WTC11 (cell line): ENCODE measurements at regions not wholly inside any gene's neighbourhood (a gene's known extent, or its start where the extent isn't known, plus 50 kb on each side); places are given as distances from the start of the nearest gene placed in this dataset.

Experiments used
- ATAC-seq: fragments of 200-7000 bp; cut with Tn5 transposase; 2 replicates; pipeline ENCODE4 v1.10.0; 2021; ENCODE audit warnings: mild to moderate bottlenecking, moderate library complexity
- CTCF ChIA-PET: fragments of 300-600 bp; sonication (Branson Sonifier 250); formaldehyde crosslinking; loops from one replicate; lab custom pipeline; 2021; ENCODE audit warnings: antibody characterized with exemption; lab: Charles Lee
- POLR2A ChIA-PET: fragments of 350-600 bp; sonication (Branson Sonifier 250); formaldehyde crosslinking; loops from one replicate; lab custom pipeline; 2021; ENCODE audit warnings: antibody characterized with exemption; lab: Charles Lee
- DNase-seq: peaks from one replicate; pipeline ENCODE4 v3.0.0; 2021; ENCODE audit warnings: low spot score
- H3K27ac Mint-ChIP-seq: 2 replicates; pipeline ENCODE4 v1.8.0; 2021; ENCODE audit warnings: mixed read lengths
- H3K27me3 Mint-ChIP-seq: 2 replicates; pipeline ENCODE4 v1.8.0; 2021; ENCODE audit warnings: low read depth, mild to moderate bottlenecking, moderate library complexity, mixed read lengths
- H3K36me3 Mint-ChIP-seq: 2 replicates; pipeline ENCODE4 v1.8.0; 2021; ENCODE audit warnings: mixed read lengths
- H3K4me1 Mint-ChIP-seq: 2 replicates; pipeline ENCODE4 v1.8.0; 2022; ENCODE audit warnings: mixed read lengths
- H3K4me3 Mint-ChIP-seq: 2 replicates; pipeline ENCODE4 v1.8.0; 2021; ENCODE audit warnings: mild to moderate bottlenecking, moderate library complexity, mixed read lengths
- H3K9me3 Mint-ChIP-seq: 2 replicates; pipeline ENCODE4 v1.8.0; 2021; ENCODE audit warnings: mixed read lengths
- ATF1 ChIP-seq: sonication (generic); formaldehyde crosslinking; IDR thresholded peaks from 2 replicates; pipeline ENCODE4 v1.8.1; 2023; ENCODE audit warnings: mild to moderate bottlenecking, moderate library complexity, missing genetic modification reagents
- ATF2 ChIP-seq: sonication (generic); formaldehyde crosslinking; IDR thresholded peaks from 2 replicates; pipeline ENCODE4 v1.8.1; 2022; ENCODE audit warnings: low read depth, missing genetic modification reagents, borderline replicate concordance
- CREB1 ChIP-seq: sonication (generic); formaldehyde crosslinking; IDR thresholded peaks from 2 replicates; pipeline ENCODE4 v1.8.0; 2023; ENCODE audit warnings: mild to moderate bottlenecking, missing genetic modification reagents
- EMX1 ChIP-seq: fragments of 250-450 bp; sonication (Bioruptor Pico); IDR thresholded peaks from 2 replicates; pipeline ENCODE4 v1.8.0; 2021; ENCODE audit warnings: mild to moderate bottlenecking
- FOXK1 ChIP-seq: sonication (generic); formaldehyde crosslinking; IDR thresholded peaks from 2 replicates; pipeline ENCODE4 v1.8.0; 2022; ENCODE audit warnings: mild to moderate bottlenecking, moderate library complexity, missing genetic modification reagents
- HMGA2 ChIP-seq: fragments of 250-450 bp; sonication (Bioruptor Pico); IDR thresholded peaks from 2 replicates; pipeline ENCODE4 v1.4.0; 2021; ENCODE audit warnings: mild to moderate bottlenecking, moderate library complexity
- JUN ChIP-seq: sonication (generic); formaldehyde crosslinking; IDR thresholded peaks from 2 replicates; pipeline ENCODE4 v1.8.0; 2023; ENCODE audit warnings: mild to moderate bottlenecking, missing genetic modification reagents
- MXD4 ChIP-seq: fragments of 250-450 bp; sonication (Bioruptor Pico); IDR thresholded peaks from 2 replicates; pipeline ENCODE4 v1.8.0; 2021; ENCODE audit warnings: mild to moderate bottlenecking, moderate library complexity, borderline replicate concordance
- NR3C1 ChIP-seq: sonication (generic); formaldehyde crosslinking; conservative IDR thresholded peaks from 2 replicates; pipeline ENCODE4 v1.8.1; 2023; ENCODE audit warnings: low read depth, mild to moderate bottlenecking, missing genetic modification reagents
- SMAD3 ChIP-seq: sonication (generic); formaldehyde crosslinking; IDR thresholded peaks from 2 replicates; pipeline ENCODE4 v1.8.0; 2022; ENCODE audit warnings: missing genetic modification reagents, mild to moderate bottlenecking, borderline replicate concordance
- ZBTB43 ChIP-seq: sonication (generic); formaldehyde crosslinking; IDR thresholded peaks from 2 replicates; pipeline ENCODE4 v1.8.1; 2023; ENCODE audit warnings: mild to moderate bottlenecking, missing genetic modification reagents
- ZNF121 ChIP-seq: sonication (generic); formaldehyde crosslinking; IDR thresholded peaks from 2 replicates; pipeline ENCODE4 v1.8.0; 2023; ENCODE audit warnings: missing genetic modification reagents
- ZNF232 ChIP-seq: sonication (generic); formaldehyde crosslinking; IDR thresholded peaks from 2 replicates; pipeline ENCODE4 v1.8.0; 2022; ENCODE audit warnings: mild to moderate bottlenecking, missing genetic modification reagents
- ZNF263 ChIP-seq: sonication (generic); formaldehyde crosslinking; IDR thresholded peaks from 2 replicates; pipeline ENCODE4 v1.8.1; 2022; ENCODE audit warnings: low read depth, mild to moderate bottlenecking, moderate library complexity, missing genetic modification reagents
- ZNF317 ChIP-seq: sonication (generic); formaldehyde crosslinking; IDR thresholded peaks from 2 replicates; pipeline ENCODE4 v1.8.1; 2023; ENCODE audit warnings: low read depth, mild to moderate bottlenecking, moderate library complexity, missing genetic modification reagents, borderline replicate concordance
- TF ChIP-seq, protein P1 (sequence below): sonication (generic); formaldehyde crosslinking; IDR thresholded peaks from 2 replicates; pipeline ENCODE4 v1.8.0; 2023; ENCODE audit warnings: mild to moderate bottlenecking, missing genetic modification reagents
- TF ChIP-seq, protein P2 (sequence below): sonication (generic); formaldehyde crosslinking; IDR thresholded peaks from 2 replicates; pipeline ENCODE4 v1.8.1; 2022; ENCODE audit warnings: mild to moderate bottlenecking, missing genetic modification reagents, moderate library complexity, borderline replicate concordance
- TF ChIP-seq, protein P3 (sequence below): sonication (generic); formaldehyde crosslinking; IDR thresholded peaks from 2 replicates; pipeline ENCODE4 v1.8.0; 2022; ENCODE audit warnings: mild to moderate bottlenecking, missing genetic modification reagents
- TF ChIP-seq, protein P4 (sequence below): fragments of 250-450 bp; sonication (Bioruptor Pico); IDR thresholded peaks from 2 replicates; pipeline ENCODE4 v1.9.0; 2021; ENCODE audit warnings: mild to moderate bottlenecking, borderline replicate concordance

DNA sequence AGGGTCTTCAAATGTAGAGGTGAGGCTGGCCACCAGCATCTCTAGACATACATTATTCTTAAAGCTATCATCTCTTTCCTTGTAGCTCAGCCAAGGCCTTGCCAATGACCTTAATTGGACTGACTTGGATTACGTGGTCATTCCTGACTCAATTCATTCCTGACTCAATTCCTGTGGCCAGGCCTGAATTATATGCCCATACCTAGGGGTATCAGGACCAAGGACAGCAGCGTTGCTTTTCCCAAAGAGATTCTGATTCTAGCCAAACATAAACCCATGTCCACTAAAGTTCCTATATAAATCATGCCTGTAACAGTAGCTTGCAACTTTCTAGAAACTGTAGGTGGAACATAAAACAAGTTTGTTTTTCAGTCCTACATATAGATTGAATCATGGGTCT lies 231.7 kb downstream of the ARL6IP6 start:
- ATAC-seq = no peak
- DNase-seq = peak; percentile 28
- CTCF ChIA-PET = interaction anchor here (0.8 kb wide), 1 partner anchor 24 kb away, joined by 3 read pairs; no protein-coding TSS in a partner anchor

More for the DNA sequence above, 231.7 kb downstream of the ARL6IP6 start:
- POLR2A ChIA-PET = no interaction called here
- no peak overlapping the region for H3K4me3 Mint-ChIP-seq
- H3K27me3 Mint-ChIP-seq = no peaks in the 10 kb centered on the region
- H3K4me1 Mint-ChIP-seq = no peaks in the 10 kb centered on the region
- no peaks in the 10 kb centered on the region for H3K36me3 Mint-ChIP-seq
- H3K27ac Mint-ChIP-seq = no peak overlapping the region
- TF ChIP-seq MXD4 = no peak
- no peak for TF ChIP-seq ZNF263 (CRISPR knock-in tag)
- TF ChIP-seq ZNF317 (CRISPR knock-in tag) = no peak
- no peak for TF ChIP-seq ZBTB43 (CRISPR knock-in tag)
- no peak for TF ChIP-seq ATF1
- TF ChIP-seq ATF2 = no peak
- TF ChIP-seq ZNF232 (CRISPR knock-in tag) = no peak
- TF ChIP-seq HMGA2 (CRISPR knock-in tag) = no peak
- TF ChIP-seq, protein P1, sequence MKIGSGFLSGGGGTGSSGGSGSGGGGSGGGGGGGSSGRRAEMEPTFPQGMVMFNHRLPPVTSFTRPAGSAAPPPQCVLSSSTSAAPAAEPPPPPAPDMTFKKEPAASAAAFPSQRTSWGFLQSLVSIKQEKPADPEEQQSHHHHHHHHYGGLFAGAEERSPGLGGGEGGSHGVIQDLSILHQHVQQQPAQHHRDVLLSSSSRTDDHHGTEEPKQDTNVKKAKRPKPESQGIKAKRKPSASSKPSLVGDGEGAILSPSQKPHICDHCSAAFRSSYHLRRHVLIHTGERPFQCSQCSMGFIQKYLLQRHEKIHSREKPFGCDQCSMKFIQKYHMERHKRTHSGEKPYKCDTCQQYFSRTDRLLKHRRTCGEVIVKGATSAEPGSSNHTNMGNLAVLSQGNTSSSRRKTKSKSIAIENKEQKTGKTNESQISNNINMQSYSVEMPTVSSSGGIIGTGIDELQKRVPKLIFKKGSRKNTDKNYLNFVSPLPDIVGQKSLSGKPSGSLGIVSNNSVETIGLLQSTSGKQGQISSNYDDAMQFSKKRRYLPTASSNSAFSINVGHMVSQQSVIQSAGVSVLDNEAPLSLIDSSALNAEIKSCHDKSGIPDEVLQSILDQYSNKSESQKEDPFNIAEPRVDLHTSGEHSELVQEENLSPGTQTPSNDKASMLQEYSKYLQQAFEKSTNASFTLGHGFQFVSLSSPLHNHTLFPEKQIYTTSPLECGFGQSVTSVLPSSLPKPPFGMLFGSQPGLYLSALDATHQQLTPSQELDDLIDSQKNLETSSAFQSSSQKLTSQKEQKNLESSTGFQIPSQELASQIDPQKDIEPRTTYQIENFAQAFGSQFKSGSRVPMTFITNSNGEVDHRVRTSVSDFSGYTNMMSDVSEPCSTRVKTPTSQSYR (CRISPR knock-in tag) = no peak
- TF ChIP-seq FOXK1 = no peak
- no peak for TF ChIP-seq CREB1 (CRISPR knock-in tag)
- TF ChIP-seq EMX1 = no peak
- no peak for TF ChIP-seq SMAD3 (CRISPR knock-in tag)
- TF ChIP-seq, protein P2, sequence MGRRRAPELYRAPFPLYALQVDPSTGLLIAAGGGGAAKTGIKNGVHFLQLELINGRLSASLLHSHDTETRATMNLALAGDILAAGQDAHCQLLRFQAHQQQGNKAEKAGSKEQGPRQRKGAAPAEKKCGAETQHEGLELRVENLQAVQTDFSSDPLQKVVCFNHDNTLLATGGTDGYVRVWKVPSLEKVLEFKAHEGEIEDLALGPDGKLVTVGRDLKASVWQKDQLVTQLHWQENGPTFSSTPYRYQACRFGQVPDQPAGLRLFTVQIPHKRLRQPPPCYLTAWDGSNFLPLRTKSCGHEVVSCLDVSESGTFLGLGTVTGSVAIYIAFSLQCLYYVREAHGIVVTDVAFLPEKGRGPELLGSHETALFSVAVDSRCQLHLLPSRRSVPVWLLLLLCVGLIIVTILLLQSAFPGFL (CRISPR knock-in tag) = no peak
- TF ChIP-seq NR3C1 (CRISPR knock-in tag) = no peak
- no peak for TF ChIP-seq JUN
- TF ChIP-seq, protein P3, sequence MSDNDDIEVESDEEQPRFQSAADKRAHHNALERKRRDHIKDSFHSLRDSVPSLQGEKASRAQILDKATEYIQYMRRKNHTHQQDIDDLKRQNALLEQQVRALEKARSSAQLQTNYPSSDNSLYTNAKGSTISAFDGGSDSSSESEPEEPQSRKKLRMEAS = no peak
- TF ChIP-seq, protein P4, sequence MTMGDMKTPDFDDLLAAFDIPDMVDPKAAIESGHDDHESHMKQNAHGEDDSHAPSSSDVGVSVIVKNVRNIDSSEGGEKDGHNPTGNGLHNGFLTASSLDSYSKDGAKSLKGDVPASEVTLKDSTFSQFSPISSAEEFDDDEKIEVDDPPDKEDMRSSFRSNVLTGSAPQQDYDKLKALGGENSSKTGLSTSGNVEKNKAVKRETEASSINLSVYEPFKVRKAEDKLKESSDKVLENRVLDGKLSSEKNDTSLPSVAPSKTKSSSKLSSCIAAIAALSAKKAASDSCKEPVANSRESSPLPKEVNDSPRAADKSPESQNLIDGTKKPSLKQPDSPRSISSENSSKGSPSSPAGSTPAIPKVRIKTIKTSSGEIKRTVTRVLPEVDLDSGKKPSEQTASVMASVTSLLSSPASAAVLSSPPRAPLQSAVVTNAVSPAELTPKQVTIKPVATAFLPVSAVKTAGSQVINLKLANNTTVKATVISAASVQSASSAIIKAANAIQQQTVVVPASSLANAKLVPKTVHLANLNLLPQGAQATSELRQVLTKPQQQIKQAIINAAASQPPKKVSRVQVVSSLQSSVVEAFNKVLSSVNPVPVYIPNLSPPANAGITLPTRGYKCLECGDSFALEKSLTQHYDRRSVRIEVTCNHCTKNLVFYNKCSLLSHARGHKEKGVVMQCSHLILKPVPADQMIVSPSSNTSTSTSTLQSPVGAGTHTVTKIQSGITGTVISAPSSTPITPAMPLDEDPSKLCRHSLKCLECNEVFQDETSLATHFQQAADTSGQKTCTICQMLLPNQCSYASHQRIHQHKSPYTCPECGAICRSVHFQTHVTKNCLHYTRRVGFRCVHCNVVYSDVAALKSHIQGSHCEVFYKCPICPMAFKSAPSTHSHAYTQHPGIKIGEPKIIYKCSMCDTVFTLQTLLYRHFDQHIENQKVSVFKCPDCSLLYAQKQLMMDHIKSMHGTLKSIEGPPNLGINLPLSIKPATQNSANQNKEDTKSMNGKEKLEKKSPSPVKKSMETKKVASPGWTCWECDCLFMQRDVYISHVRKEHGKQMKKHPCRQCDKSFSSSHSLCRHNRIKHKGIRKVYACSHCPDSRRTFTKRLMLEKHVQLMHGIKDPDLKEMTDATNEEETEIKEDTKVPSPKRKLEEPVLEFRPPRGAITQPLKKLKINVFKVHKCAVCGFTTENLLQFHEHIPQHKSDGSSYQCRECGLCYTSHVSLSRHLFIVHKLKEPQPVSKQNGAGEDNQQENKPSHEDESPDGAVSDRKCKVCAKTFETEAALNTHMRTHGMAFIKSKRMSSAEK = no peak
- TF ChIP-seq ZNF121 (CRISPR knock-in tag) = no peak
- no peaks in the 10 kb centered on the region for H3K9me3 Mint-ChIP-seq
